ENCODE measurements at regions not wholly inside any gene's neighbourhood (a gene's known extent, or its start where the extent isn't known, plus 50 kb on each side); places are given as distances from the start of the nearest gene placed in this dataset.

GRCh38 chr7:119037941-119038340 lies 813.4 kb downstream of the ANKRD7 start:
- TF ChIP-seq CTCF (conservative IDR thresholded peaks at IDR 0.05): no peak
- no peaks in the 10 kb centered on the region for H3K27me3 ChIP-seq (ENCODE audit: control insufficient read depth, insufficient read depth, low read length, poor library complexity, severe bottlenecking)
- WGBS, 2 experiments (ENCODE audit: insufficient coverage in 1 of 2, insufficient read length in 1 of 2): 60 to 97% methylated on average over 1 to 2 of the region's 2 CpGs
- H3K4me3 ChIP-seq (ENCODE audit: low read length): no peak overlapping the region
- Mint-ChIP-seq H3K27ac (no peak overlapping the region), H3K36me3 (ENCODE audit: low read depth) (peaks cover 3% of the 10 kb centered on the region), H3K27me3 (ENCODE audit: insufficient read depth) (no peaks in the 10 kb centered on the region), H3K9me3 (peaks cover 9% of the 10 kb centered on the region), H3K4me1 (no peaks in the 10 kb centered on the region), H3K4me3 (no peak overlapping the region)
- H3K27ac ChIP-seq (ENCODE audit: low read depth, low read length): no peak overlapping the region
- no peak overlapping the region for H3K9ac ChIP-seq (ENCODE audit: extremely low read depth, low read length, poor library complexity, severe bottlenecking)
- H3K36me3 ChIP-seq (ENCODE audit: control insufficient read depth, insufficient read depth, low read length): no peaks in the 10 kb centered on the region
- H3K9me3 ChIP-seq (ENCODE audit: control insufficient read depth, low read length): peaks cover 11% of the 10 kb centered on the region
- no peaks in the 10 kb centered on the region for H3K4me1 ChIP-seq (ENCODE audit: control insufficient read depth, insufficient read depth, low read length)
- DNase-seq: no peak

GRCh38 chr7:119046068-119046467 lies 821.6 kb downstream of the ANKRD7 start:
- no peak overlapping the region for H3K27ac Mint-ChIP-seq
- 85 to 86% methylated on average over 1 of the region's 1 CpG for WGBS, 2 experiments (ENCODE audit: insufficient coverage in 1 of 2, insufficient read length in 1 of 2)
- peaks cover 11% of the 10 kb centered on the region for H3K9me3 ChIP-seq (ENCODE audit: control insufficient read depth, low read length)

GRCh38 chr7:119065966-119066365 lies 841.5 kb downstream of the ANKRD7 start:
- Mint-ChIP-seq H3K27me3 (ENCODE audit: insufficient read depth) (no peaks in the 10 kb centered on the region), H3K36me3 (ENCODE audit: low read depth) (no peaks in the 10 kb centered on the region), H3K4me3 (no peak overlapping the region), H3K9me3 (peaks cover 4% of the 10 kb centered on the region), H3K27ac (no peak overlapping the region), H3K4me1 (peaks cover 16% of the 10 kb centered on the region)
- H3K4me1 ChIP-seq (ENCODE audit: control insufficient read depth, insufficient read depth, low read length): peaks cover 5% of the 10 kb centered on the region
- no peak overlapping the region for H3K27ac ChIP-seq (ENCODE audit: low read depth, low read length)
- H3K4me3 ChIP-seq (ENCODE audit: low read length): no peak overlapping the region
- no peak overlapping the region for H3K9ac ChIP-seq (ENCODE audit: extremely low read depth, low read length, poor library complexity, severe bottlenecking)
- DNase-seq: no peak
- H3K9me3 ChIP-seq (ENCODE audit: control insufficient read depth, low read length): no peaks in the 10 kb centered on the region
- no peak for TF ChIP-seq CTCF (conservative IDR thresholded peaks at IDR 0.05)
- no peaks in the 10 kb centered on the region for H3K27me3 ChIP-seq (ENCODE audit: control insufficient read depth, insufficient read depth, low read length, poor library complexity, severe bottlenecking)
- WGBS, 2 experiments (ENCODE audit: insufficient coverage in 1 of 2, insufficient read length in 1 of 2): 95% methylated on average over 4 of the region's 4 CpGs; no CpG with 5 or more reads in 1 of the 2 experiments
- no peaks in the 10 kb centered on the region for H3K36me3 ChIP-seq (ENCODE audit: control insufficient read depth, insufficient read depth, low read length)

More at GRCh38 chr7:119046068-119046467, 821.6 kb downstream of the ANKRD7 start:
- Mint-ChIP-seq H3K9me3 (peaks cover 14% of the 10 kb centered on the region), H3K36me3 (ENCODE audit: low read depth) (peaks cover 5% of the 10 kb centered on the region), H3K27me3 (ENCODE audit: insufficient read depth) (no peaks in the 10 kb centered on the region), H3K4me3 (no peak overlapping the region), H3K4me1 (no peaks in the 10 kb centered on the region)
- Histone ChIP-seq H3K4me1 (ENCODE audit: control insufficient read depth, insufficient read depth, low read length) (no peaks in the 10 kb centered on the region), H3K36me3 (ENCODE audit: control insufficient read depth, insufficient read depth, low read length) (no peaks in the 10 kb centered on the region), H3K9ac (ENCODE audit: extremely low read depth, low read length, poor library complexity, severe bottlenecking) (no peak overlapping the region), H3K27ac (ENCODE audit: low read depth, low read length) (no peak overlapping the region), H3K27me3 (ENCODE audit: control insufficient read depth, insufficient read depth, low read length, poor library complexity, severe bottlenecking) (no peaks in the 10 kb centered on the region), H3K4me3 (ENCODE audit: low read length) (no peak overlapping the region)
- no peak for DNase-seq
- TF ChIP-seq CTCF (conservative IDR thresholded peaks at IDR 0.05): no peak

All from endodermal cell (in vitro differentiated cells).